Superior temporal gyrus (tissue), 1 donor: ENCODE measurements at regions not wholly inside any gene's neighbourhood (a gene's known extent, or its start where the extent isn't known, plus 50 kb on each side); places are given as distances from the start of the nearest gene placed in this dataset.

ENCODE experiments used
- DNase-seq: peaks from one replicate; pipeline ENCODE4 v3.0.0-alpha.2; 2016; ENCODE audit errors: extremely low spot score

- no peak for DNase-seq
Observed at GRCh38 chr1:193740762-193741161, 554.3 kb upstream of the B3GALT2 start.

- no peak for DNase-seq
Observed at GRCh38 chr1:193736507-193736906, 550.1 kb upstream of the B3GALT2 start.

GRCh38 chr1:193733674-193734073 lies 547.3 kb upstream of the B3GALT2 start:
- no peak for DNase-seq

- no peak for DNase-seq
Observed at GRCh38 chr1:193730017-193730416, 543.6 kb upstream of the B3GALT2 start.

- no peak for DNase-seq
Observed at GRCh38 chr1:193729429-193729828, 543.0 kb upstream of the B3GALT2 start.

GRCh38 chr1:193727850-193728249 lies 541.4 kb upstream of the B3GALT2 start:
- no peak for DNase-seq

GRCh38 chr1:193726722-193727121 lies 540.3 kb upstream of the B3GALT2 start:
- no peak for DNase-seq

- DNase-seq: no peak
Observed at GRCh38 chr1:193712392-193712791, 526.0 kb upstream of the B3GALT2 start.

- DNase-seq: no peak
Observed at GRCh38 chr1:193709607-193710006, 523.2 kb upstream of the B3GALT2 start.

GRCh38 chr1:193707271-193708021 lies 521.0 kb upstream of the B3GALT2 start:
- DNase-seq: no peak

GRCh38 chr1:193706766-193707165 lies 520.4 kb upstream of the B3GALT2 start:
- no peak for DNase-seq

GRCh38 chr1:193705554-193705981 lies 519.2 kb upstream of the B3GALT2 start:
- DNase-seq: no peak

GRCh38 chr1:193703655-193704054 lies 517.2 kb upstream of the B3GALT2 start:
- DNase-seq: no peak

- DNase-seq: no peak
Observed at GRCh38 chr1:193703121-193703520, 516.7 kb upstream of the B3GALT2 start.

GRCh38 chr1:193701759-193702158 lies 515.3 kb upstream of the B3GALT2 start:
- DNase-seq: no peak

GRCh38 chr1:193700710-193701355 lies 514.4 kb upstream of the B3GALT2 start:
- DNase-seq: no peak

- no peak for DNase-seq
Observed at GRCh38 chr1:193699261-193699660, 512.8 kb upstream of the B3GALT2 start.

- no peak for DNase-seq
Observed at GRCh38 chr1:193697776-193698175, 511.4 kb upstream of the B3GALT2 start.

- DNase-seq: no peak
Observed at GRCh38 chr1:193697115-193697762, 510.8 kb upstream of the B3GALT2 start.

- DNase-seq: no peak
Observed at GRCh38 chr1:193694741-193695140, 508.3 kb upstream of the B3GALT2 start.

GRCh38 chr1:193685986-193686385 lies 499.6 kb upstream of the B3GALT2 start:
- DNase-seq: no peak

- DNase-seq: no peak
Observed at GRCh38 chr1:193681422-193681821, 495.0 kb upstream of the B3GALT2 start.

GRCh38 chr1:193680924-193681316 lies 494.5 kb upstream of the B3GALT2 start:
- no peak for DNase-seq
